NB4 (cell line): ENCODE measurements at regions not wholly inside any gene's neighbourhood (a gene's known extent, or its start where the extent isn't known, plus 50 kb on each side); places are given as distances from the start of the nearest gene placed in this dataset.

Experiments used
- POLR2A ChIP-seq: IDR thresholded peaks from 2 replicates; pipeline ENCODE4 v1.6.1; 2011; ENCODE audit warnings: mild to moderate bottlenecking; ENCODE audit not compliant: insufficient read length; ENCODE audit errors: extremely low read depth
- TF ChIP-seq, protein P1 (sequence below): IDR thresholded peaks from one replicate; pipeline ENCODE4 v1.5.1; 2012; ENCODE audit warnings: low read depth, low read length

DNA sequence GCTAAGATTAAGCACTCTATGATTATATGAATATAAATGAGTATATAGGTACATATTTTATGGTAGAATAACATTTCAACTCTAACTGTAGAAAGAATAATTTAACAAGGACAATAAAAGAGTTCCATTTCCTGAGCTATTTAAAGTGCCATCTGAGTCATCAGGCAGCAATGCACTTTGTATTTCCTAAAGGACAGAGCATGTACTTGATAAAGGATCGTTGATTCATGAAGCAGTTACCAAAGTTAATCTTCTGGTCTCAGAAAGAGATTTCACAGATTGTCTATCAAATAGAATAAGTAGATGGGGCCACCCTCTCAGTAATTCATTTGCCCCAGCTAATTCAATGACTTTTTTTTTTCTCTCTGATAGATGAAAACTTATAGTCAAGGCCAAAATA, 747.8 kb downstream of the CDH18 start:
- TF ChIP-seq, protein P1, sequence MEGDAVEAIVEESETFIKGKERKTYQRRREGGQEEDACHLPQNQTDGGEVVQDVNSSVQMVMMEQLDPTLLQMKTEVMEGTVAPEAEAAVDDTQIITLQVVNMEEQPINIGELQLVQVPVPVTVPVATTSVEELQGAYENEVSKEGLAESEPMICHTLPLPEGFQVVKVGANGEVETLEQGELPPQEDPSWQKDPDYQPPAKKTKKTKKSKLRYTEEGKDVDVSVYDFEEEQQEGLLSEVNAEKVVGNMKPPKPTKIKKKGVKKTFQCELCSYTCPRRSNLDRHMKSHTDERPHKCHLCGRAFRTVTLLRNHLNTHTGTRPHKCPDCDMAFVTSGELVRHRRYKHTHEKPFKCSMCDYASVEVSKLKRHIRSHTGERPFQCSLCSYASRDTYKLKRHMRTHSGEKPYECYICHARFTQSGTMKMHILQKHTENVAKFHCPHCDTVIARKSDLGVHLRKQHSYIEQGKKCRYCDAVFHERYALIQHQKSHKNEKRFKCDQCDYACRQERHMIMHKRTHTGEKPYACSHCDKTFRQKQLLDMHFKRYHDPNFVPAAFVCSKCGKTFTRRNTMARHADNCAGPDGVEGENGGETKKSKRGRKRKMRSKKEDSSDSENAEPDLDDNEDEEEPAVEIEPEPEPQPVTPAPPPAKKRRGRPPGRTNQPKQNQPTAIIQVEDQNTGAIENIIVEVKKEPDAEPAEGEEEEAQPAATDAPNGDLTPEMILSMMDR: no peak
- TF ChIP-seq POLR2A: no peak
